Muscle of leg (tissue), 3 donors: ENCODE measurements at regions not wholly inside any gene's neighbourhood (a gene's known extent, or its start where the extent isn't known, plus 50 kb on each side); places are given as distances from the start of the nearest gene placed in this dataset.

Source experiments
- DNase-seq: peaks from one replicate; pipeline ENCODE4 v3.0.0; 2013
- H3K27ac ChIP-seq: one replicate; pipeline ENCODE4 v1.5.1; 2013; ENCODE audit warnings: mild to moderate bottlenecking, low read length, control low read depth
- H3K27me3 ChIP-seq: one replicate; pipeline ENCODE4 v1.6.1; 2013; ENCODE audit warnings: low read length; ENCODE audit not compliant: control insufficient read depth, insufficient read depth
- H3K36me3 ChIP-seq: one replicate; pipeline ENCODE4 v1.6.1; 2013; ENCODE audit warnings: low read length; ENCODE audit not compliant: control insufficient read depth, insufficient read depth
- H3K4me1 ChIP-seq: one replicate; pipeline ENCODE4 v1.6.1; 2013; ENCODE audit warnings: low read length; ENCODE audit not compliant: control insufficient read depth, insufficient read depth
- H3K4me3 ChIP-seq: one replicate; pipeline ENCODE4 v1.5.1; 2013; ENCODE audit warnings: low read length, control low read depth
- H3K9me3 ChIP-seq: replicated peaks from 2 replicates; pipeline ENCODE4 v1.6.1; 2013; ENCODE audit warnings: low read depth, low read length; ENCODE audit not compliant: control insufficient read depth
- WGBS: methylation state at CpG from one replicate; pipeline ENCODE4 v1.1.5; 2013; ENCODE audit warnings: missing lambda C conversion rate; ENCODE audit not compliant: insufficient coverage; 5-methylcytosine and 5-hydroxymethylcytosine counted together

- no peaks in the 10 kb centered on the region for H3K9me3 ChIP-seq
- peaks cover 2% of the 10 kb centered on the region for H3K27me3 ChIP-seq
- H3K36me3 ChIP-seq = no peaks in the 10 kb centered on the region
- no peak overlapping the region for H3K4me3 ChIP-seq
- no peak overlapping the region for H3K27ac ChIP-seq
- DNase-seq = no peak
- peaks cover 12% of the 10 kb centered on the region for H3K4me1 ChIP-seq
- 86% methylated on average over 5 of the region's 7 CpGs for WGBS
Observed at GRCh38 chr18:8944871-8945245, 157.6 kb upstream of the NDUFV2 start.

- peaks cover 12% of the 10 kb centered on the region for H3K4me1 ChIP-seq
- no peak overlapping the region for H3K4me3 ChIP-seq
- no peaks in the 10 kb centered on the region for H3K36me3 ChIP-seq
- DNase-seq = no peak
- no peaks in the 10 kb centered on the region for H3K9me3 ChIP-seq
- no peak overlapping the region for H3K27ac ChIP-seq
- H3K27me3 ChIP-seq = peaks cover 2% of the 10 kb centered on the region
- WGBS = no CpG with 5 or more reads among the region's 2 CpGs
Observed at GRCh38 chr18:8945514-8945913, 157.0 kb upstream of the NDUFV2 start.

GRCh38 chr18:8946066-8946838, 156.2 kb upstream of the NDUFV2 start:
- WGBS = 56% methylated on average over 3 of the region's 5 CpGs
- no peaks in the 10 kb centered on the region for H3K36me3 ChIP-seq
- peaks cover 12% of the 10 kb centered on the region for H3K4me1 ChIP-seq
- H3K27me3 ChIP-seq = peaks cover 2% of the 10 kb centered on the region
- H3K9me3 ChIP-seq = no peaks in the 10 kb centered on the region
- no peak overlapping the region for H3K27ac ChIP-seq
- no peak overlapping the region for H3K4me3 ChIP-seq
- DNase-seq = no peak

GRCh38 chr18:8947566-8947965, 154.9 kb upstream of the NDUFV2 start:
- Histone ChIP-seq H3K4me1 (peaks cover 12% of the 10 kb centered on the region), H3K9me3 (no peaks in the 10 kb centered on the region), H3K27ac (no peak overlapping the region), H3K36me3 (no peaks in the 10 kb centered on the region), H3K27me3 (peaks cover 2% of the 10 kb centered on the region), H3K4me3 (no peak overlapping the region)
- WGBS = 53% methylated on average over 6 of the region's 6 CpGs
- no peak for DNase-seq

- H3K36me3 ChIP-seq = no peaks in the 10 kb centered on the region
- H3K4me1 ChIP-seq = peaks cover 12% of the 10 kb centered on the region
- 89% methylated on average over 5 of the region's 6 CpGs for WGBS
- no peak overlapping the region for H3K4me3 ChIP-seq
- H3K27me3 ChIP-seq = peaks cover 2% of the 10 kb centered on the region
- H3K27ac ChIP-seq = no peak overlapping the region
- no peak for DNase-seq
- no peaks in the 10 kb centered on the region for H3K9me3 ChIP-seq
Observed at GRCh38 chr18:8948011-8948410, 154.5 kb upstream of the NDUFV2 start.

GRCh38 chr18:8948471-8949149, 153.9 kb upstream of the NDUFV2 start:
- no peaks in the 10 kb centered on the region for H3K36me3 ChIP-seq
- WGBS = 48% methylated on average over 4 of the region's 7 CpGs
- peak; percentile 73 for DNase-seq

GRCh38 chr18:8949206-8949605, 153.3 kb upstream of the NDUFV2 start:
- DNase-seq = peak; percentile 45
- no peak overlapping the region for H3K27ac ChIP-seq

More at GRCh38 chr18:8948471-8949149, 153.9 kb upstream of the NDUFV2 start:
- Histone ChIP-seq H3K27me3 (peaks cover 2% of the 10 kb centered on the region), H3K27ac (peak overlapping the region; percentile 23), H3K9me3 (peaks cover 2% of the 10 kb centered on the region), H3K4me3 (no peak overlapping the region), H3K4me1 (peaks cover 12% of the 10 kb centered on the region)

GRCh38 chr18:8951491-8951890, 151.0 kb upstream of the NDUFV2 start:
- Histone ChIP-seq H3K9me3 (peaks cover 3% of the 10 kb centered on the region), H3K36me3 (no peaks in the 10 kb centered on the region), H3K4me1 (peaks cover 12% of the 10 kb centered on the region), H3K4me3 (no peak overlapping the region), H3K27ac (no peak overlapping the region), H3K27me3 (peaks cover 2% of the 10 kb centered on the region)
- DNase-seq = no peak
- 78% methylated on average over 1 of the region's 2 CpGs for whole genome bisulfite sequencing

More at GRCh38 chr18:8949206-8949605, 153.3 kb upstream of the NDUFV2 start:
- no peaks in the 10 kb centered on the region for H3K36me3 ChIP-seq
- H3K9me3 ChIP-seq = peaks cover 3% of the 10 kb centered on the region
- H3K4me3 ChIP-seq = no peak overlapping the region
- peaks cover 12% of the 10 kb centered on the region for H3K4me1 ChIP-seq
- H3K27me3 ChIP-seq = peaks cover 2% of the 10 kb centered on the region
- 15% methylated on average over 7 of the region's 13 CpGs for whole genome bisulfite sequencing

- Histone ChIP-seq H3K27ac (no peak overlapping the region), H3K9me3 (peaks cover 3% of the 10 kb centered on the region), H3K4me1 (peaks cover 12% of the 10 kb centered on the region), H3K36me3 (no peaks in the 10 kb centered on the region), H3K27me3 (peaks cover 2% of the 10 kb centered on the region), H3K4me3 (no peak overlapping the region)
- no peak for DNase-seq
- WGBS = 80% methylated on average over 1 of the region's 5 CpGs
Observed at GRCh38 chr18:8952174-8952573, 150.3 kb upstream of the NDUFV2 start.
